ENCODE measurements at regions not wholly inside any gene's neighbourhood (a gene's known extent, or its start where the extent isn't known, plus 50 kb on each side); places are given as distances from the start of the nearest gene placed in this dataset.
"Not testable (repeated sequence)": the region's sequence is repeated elsewhere in the genome, so short reads cannot be mapped to it uniquely, and the experiment has no call there.

DNA sequence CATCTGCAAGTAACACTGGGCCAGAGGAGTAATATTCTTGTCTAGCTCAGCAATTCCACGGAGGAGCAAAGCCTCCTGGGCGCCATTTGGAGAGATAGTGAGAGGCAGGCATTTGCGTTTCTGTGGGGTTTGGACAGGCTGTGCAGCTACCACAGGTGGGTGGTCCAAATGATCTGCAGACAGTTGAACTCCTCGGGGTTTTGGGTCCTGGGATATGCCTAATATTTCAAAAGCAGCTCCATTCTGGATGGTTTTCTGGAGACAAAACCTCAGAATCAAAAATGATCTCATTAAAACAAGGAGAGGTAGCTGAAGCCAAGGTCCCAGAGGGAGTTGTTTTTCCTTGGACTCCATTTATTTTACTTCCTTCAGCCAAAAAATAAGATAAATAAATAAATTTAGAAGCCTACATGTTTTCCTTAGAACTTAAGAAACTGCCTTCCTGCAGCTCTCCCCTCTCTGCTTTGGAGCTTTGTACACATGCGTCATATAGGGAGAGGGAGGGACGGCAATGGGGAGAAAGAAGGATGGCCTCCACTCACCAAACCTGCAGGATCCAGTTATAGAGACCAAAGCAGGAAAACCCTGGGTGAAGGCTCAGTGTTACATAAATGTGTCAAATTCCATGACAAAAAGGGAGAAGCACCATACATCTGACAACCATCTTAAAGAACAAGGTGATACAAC lies 227.3 kb upstream of the DAAM1 start:
- no peak for DNase-seq

DNA sequence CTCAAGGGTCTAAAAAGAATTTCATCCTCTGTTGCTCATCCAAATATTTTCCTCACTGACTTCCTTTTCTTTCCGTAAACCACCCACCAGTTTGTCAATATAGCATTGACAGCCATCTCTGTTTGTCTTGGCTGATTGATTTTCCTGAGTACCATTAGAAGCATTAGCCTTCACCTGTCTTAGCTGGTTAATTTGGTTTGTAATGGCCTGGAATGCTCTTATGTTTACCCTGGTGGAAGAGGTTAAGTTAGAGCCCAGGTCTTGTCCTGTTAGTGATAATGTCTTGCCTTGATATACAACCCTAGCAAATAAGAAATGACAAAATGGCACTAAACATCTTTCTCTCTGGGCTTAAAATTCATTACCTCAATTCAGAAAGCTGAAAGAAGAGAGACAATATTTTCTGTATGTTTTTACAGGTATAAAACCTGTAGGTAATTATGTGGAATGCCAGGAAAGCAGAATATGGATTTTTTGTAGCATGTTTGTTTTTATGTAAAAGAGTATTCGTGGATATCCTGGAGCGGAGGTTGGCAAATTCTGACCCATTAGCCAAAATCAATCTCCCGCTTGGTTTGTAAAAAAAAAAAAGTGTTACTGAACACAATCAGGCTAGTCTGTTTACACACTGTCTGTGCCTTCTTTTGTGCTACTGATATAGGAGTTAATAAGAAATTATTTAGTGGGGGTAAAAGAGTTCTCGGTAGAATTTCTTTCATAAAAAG lies 224.4 kb upstream of the DAAM1 start:
- DNase-seq = no peak

DNA sequence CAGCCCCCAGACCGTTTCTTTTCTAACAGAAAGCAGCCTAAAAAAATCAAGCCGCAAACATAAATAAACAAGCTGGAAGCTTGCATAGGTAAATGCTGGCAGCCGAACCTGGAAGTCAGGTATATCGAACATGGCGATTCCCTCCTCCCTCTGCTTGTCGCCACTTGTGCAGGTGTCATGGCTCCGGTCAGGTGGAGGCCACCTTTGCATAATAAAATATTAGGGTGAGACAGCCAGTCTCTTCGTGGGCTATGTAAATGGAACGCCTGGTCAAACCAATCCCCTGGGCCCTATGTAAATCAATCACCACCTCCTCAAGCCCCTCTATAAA lies 223.9 kb upstream of the DAAM1 start:
- no peak for DNase-seq

DNA sequence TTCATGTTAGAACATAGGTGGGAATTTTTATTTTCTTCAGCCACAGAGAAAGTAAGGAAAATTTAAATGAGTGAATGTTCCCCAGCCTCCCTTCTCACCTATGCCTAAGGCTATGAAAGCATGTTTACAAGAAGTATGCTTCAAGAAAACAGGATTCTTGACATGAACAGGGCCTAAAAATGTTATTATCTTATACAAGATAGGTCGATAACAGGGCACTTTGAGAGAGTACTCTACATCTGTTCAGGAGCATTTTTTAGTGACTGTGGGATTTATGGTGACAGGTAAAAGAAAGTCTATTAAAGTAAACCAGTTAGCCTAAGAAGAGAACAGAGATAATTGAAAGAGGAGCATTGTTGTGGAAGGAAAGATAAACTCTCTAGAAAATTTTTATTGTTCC lies 222.9 kb upstream of the DAAM1 start:
- DNase-seq = no peak

DNA sequence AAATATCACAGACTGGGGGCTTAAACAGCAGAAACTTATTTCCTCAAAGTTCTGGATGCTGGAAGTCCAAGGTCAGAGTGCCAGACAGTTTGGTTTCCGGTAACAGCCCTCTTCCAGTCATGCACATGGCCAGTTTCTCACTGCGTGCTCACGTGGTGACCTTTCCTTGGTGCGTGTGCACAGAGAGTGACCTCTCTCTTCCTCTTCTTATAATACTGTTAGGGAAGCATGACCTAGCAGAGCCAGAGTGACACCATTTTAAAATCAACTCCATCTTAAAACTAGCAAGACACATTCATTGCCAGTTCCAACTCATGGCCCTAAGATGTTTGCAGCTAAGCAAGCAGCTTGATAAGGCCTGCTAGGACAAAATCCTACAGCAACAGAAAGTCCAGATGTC lies 221.5 kb upstream of the DAAM1 start:
- no peak for DNase-seq

DNA sequence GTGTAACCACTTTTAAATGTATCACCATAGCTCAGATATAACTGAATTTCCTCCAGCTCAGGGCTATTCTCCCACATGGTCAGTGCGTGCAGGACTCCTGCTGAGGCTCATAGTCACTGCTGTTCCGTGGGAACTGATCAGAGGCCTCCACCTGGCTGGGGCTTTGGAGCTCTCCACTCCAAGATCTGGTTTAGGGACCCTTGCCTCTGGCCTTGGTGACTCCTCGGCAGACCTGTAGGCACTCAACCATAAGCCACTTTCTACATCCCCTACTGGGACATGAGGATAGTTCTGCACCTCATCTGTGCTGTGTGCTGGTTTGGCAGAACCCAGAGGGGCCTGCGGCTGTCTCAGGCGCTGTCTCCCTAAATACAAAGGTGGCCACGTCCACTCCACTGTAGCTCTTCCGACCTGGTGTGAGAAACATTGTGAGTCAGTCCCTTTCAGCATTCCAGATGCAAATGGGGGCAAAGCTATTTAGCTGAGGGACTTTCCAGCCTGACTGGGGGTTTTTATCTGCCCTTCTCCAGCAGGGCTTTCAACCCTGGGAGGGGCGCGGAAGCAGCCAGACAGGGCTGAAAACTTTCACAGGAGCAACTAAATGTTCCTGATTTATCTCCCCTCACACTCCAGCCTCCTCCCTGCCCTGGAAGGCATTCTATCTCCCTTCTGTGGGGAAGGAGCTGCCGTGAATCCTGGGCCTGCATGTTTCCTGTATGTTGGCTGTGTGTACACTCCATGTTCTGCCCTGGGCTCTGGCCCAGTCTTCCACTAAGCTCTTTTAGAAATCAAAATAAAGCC lies 218.3 kb upstream of the DAAM1 start:
- no peak for DNase-seq

DNA sequence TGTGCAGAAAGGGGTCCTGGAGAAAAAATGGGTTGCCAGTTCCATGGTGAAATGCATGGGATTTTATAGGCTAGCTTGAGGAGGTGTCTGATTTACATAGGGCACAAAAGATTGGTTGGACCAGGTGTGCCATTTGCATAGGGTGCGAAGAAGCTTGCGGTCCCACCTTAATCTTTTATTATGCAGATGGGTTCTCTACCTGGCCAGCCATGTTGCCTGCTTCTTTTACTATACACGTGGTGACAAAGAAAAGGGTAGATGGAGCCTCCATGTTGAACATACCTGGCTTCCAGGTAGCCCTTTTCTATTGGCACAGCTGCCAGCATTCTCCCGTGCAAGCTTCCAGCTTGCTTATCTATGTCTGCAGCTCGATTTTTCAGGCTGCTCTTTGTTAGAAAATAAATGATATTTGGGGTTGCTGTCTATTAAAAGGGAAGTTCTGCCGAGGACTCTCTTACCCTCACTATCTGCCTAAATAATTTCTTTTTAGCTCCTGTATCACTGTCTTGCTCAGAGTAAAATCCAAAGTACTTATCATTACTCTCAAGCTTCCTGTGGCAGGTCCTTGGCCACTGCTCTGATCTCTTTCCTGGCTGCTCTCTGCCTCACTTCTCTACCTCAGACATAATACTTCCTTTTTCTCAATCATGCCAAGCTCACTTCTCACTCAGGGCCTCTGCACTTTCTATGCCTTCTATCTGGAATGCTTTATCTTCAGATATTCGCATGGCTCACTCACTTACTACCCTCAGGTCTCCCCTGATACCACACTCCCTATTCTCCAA lies 216.0 kb upstream of the DAAM1 start:
- no peak for DNase-seq

DNA sequence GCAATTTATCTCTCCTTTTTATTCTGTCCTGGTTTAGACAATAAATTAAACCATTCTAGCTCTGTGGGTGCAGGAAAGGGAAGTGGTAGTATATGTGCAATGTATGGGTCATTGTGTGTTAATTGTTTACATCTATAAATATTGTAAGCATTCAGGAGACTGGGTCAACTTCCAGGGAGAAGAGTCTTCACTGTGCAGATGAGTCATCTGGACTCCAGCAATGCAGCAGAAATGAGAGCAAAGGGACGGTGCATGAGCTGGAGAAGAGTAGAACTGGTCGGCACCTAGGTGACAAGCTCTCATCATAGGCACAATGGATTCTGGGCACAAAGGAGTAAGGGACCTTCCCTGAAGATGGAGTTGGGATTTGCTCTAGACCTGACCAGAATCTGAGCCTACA lies 211.1 kb upstream of the DAAM1 start:
- no peak for DNase-seq

DNA sequence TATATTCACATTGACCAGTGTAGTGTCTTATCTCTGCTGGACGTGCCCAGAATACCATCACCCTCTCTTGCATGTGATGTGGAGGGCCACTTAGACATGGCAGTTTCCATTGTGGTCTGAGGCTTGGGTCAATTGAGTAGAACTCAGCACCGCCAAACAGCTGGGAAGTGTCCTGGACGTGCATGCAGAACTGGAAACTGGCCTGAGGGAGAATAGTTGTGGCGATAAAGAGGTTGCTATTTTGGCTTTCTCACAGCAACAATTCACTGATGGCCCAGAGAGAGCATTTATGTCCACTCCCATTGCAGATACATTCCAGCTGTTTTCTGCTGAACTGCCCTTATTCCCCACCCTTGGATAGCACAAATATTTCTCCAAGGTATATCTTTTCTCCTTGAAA lies 210.1 kb upstream of the DAAM1 start:
- no peak for DNase-seq

DNA sequence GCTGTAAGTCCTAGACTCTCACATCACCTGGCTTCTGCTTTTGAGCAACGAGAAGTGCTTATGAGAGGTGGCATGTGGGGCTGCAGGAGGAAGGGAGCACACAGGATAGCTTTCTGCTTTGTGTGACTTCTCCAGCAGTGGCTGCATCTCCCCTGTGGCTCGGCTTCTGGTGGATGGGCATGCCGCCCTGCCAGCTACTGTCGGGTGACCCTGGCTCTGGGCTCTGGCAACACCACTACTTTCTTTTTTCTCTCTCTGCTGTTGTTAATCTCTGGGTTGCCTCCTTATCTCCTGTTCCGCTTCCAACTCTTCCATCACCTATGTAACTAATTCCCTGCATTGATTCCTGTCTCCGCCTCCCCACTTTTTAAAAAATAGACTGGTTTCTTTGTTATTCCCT lies 209.1 kb upstream of the DAAM1 start:
- no peak for DNase-seq

DNA sequence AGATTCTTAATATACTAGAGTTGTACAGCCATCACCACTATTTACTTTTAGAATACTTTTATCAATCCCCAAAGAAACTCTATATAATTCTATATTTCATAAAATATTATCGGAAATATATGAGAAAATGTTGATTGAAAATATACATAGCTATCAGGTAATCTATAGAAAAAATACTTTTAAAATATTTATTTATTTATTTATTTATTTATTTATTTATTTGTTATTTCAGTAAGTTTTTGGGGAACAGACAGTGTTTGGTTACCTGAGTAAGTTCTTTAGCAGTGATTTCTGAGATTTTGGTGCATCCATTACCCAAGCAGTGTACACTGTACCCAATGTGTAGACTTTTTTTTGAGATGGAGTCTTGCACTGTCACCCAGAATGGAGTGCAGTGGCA lies 206.6 kb upstream of the DAAM1 start:
- no peak for DNase-seq

DNA sequence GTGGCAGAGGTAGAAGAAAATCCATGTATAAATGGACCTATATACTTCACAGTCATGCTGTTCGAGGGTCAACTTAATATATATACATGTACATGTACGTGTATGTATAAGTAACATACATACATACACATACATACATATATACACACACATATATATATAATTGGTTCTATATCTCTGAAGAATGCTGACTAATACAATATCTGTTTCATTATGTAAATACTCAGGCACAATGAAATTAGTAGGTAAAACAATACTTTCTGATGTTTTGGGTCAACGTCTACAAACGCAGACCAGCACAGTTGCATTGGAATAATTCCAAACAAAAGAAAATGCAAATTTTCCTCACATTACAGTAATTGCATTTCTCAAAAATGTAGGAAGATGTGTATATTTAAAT lies 202.7 kb upstream of the DAAM1 start:
- DNase-seq = no peak

DNA sequence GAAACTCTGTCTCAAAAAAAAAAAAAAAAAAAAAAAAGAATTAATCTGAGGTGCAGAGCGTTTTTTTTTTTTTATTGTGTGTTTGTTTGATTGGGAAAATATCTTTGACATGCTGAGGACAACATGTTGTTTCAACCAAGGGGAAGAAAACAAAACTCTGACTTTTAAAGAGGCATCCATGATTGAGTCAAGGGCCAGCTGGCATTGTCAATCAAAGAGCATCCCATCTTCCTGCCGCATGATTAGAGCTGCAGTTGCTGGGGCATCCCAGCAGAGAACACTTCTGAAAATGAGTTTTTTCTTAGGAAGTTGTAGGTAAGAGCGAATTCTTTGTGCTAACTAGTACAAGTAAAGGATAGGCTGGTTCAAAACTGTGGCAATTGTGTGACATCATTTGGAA lies 200.9 kb upstream of the DAAM1 start:
- no peak for DNase-seq

DNA sequence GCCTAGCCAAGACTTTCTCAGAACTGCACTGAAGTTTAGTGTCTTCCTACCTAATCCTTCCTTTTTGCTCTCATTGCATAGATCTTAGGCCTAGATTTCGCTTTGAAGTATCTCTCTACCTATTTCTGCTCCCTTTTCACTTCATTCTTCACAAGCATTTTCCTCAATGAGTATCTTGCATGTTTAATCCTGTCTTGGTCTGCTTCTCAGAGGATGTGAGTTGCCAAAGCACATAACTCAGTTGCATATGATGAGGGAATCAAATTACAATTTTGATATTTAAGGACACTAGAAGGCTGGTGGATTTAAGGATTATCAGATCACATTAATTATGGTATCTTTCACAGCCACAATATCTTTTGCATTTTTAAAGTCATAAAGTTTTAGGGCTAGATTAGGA lies 195.5 kb upstream of the DAAM1 start:
- DNase-seq = no peak

DNA sequence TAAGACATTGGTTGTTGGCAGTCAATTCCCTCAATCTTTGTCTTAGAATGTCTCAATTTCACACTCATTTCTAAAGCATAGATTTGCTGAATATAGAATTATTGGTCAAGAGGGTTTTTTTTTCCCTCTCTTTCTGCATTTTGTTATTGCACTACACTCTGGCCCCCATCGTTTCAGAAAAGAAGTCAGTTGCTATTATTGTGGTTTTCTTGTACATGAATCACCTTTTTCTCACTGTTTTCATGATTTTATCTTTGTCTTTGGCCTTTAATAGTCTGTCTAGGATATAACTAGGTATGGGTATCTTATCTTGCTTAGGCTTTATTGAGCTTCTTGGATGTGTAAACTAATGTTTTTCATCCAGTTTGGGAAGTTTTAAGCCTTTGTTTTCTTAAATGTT lies 194.3 kb upstream of the DAAM1 start:
- DNase-seq = no peak

DNA sequence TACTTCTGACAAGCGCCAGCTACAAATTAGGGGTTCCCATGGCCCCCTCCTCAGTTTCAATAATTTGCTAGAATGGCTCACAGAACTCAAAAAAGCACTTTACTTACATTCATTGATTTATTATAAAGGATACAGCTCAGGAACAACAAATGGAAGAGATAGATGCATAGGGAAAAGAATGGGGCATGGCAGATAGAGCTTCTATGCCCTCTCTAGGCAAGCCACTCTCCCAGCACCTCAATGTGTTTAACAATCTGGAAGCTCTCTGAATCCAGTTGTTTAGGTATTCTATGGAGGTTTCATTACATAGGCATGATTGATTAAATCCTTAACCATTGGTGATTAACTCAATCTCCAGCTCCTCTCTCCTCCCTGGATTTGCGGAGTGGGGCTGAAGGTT lies 184.5 kb upstream of the DAAM1 start:
- no peak for DNase-seq

DNA sequence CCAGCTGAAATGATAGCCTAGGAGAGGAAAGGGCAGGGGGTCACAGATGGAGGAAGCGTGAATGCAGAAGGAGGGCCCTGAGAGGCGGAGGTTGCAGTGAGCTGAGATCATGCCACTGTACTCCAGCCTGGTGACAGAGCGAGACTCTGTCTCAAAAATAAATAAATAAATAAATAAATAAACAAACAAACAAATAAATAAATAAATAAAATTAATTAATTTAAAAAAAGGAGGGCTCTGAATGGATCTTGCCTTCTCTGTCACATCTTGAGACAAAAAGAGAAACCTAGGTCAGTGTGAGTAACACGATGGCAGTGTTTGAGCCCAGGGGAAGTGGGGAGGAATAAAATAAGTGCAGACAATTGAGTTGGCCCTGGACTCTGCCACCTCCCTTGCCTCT lies 182.3 kb upstream of the DAAM1 start:
- DNase-seq = not testable (repeated sequence)

DNA sequence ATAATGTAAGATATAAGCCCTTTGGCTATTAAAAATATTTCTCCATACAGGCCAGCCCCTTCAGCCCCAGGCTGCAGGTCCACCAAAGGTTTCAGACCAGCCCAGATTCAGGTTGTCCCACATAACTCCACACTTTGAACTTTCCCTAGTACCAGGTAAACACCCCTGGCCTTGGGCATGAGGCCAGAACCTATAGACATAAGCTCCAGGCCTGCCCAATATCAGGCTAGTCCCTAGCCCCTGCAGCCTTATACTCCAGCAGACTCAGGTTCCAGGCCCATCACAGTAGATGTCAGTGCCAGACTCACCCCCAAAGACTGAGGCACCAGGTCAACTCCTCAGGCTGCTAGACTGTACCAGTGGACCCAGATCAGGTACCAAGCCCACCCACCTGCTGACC lies 178.5 kb upstream of the DAAM1 start:
- no peak for DNase-seq

DNA sequence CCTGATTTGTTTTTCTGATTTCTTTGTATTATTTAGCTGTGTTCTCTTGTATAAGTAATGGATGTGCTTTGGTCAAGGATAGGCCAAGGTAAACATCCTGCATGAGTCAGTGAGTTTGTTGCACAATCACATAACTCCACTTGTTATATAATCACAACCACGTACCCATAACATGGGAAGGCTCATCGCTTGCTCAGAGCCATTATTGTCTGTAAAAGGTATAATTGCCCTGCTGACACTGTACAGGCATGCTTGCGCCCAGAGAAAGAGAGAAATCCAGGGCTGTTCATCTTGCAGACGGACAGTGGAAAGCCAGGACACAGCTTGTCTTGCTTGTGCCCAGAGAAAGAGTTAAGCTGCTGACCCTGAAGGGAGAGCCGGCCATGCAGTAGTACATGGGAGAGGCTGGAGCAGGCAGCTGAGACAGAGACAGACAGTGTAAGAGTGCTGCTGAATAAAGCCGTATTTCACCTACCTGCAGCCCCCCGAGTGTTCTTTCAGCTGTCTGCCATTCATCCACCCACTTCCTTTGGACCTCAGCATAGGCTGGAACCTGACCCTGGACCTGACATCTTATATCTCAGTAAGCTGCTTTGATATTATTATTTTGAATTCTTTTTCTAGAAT lies 174.7 kb upstream of the DAAM1 start:
- no peak for DNase-seq

DNA sequence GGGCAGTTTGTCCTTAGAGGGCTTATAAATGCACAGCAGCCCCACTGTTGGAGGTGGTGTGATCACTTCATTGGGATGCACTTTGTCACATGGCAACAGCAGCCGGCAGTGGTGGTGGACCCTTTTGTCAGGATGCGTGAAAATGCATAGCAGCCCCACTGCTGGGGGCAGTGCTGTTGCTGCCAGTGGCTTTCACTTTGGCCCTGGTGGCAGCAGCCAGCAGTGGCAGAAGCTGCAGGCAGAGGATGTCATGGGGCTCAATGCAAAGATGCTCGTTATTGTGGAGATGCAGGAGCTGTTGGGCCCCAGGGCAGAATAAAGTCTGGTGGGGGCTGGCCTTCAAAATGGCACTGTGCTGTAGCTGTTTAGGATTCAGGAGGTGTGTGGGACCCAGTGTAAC lies 173.0 kb upstream of the DAAM1 start:
- DNase-seq = no peak

DNA sequence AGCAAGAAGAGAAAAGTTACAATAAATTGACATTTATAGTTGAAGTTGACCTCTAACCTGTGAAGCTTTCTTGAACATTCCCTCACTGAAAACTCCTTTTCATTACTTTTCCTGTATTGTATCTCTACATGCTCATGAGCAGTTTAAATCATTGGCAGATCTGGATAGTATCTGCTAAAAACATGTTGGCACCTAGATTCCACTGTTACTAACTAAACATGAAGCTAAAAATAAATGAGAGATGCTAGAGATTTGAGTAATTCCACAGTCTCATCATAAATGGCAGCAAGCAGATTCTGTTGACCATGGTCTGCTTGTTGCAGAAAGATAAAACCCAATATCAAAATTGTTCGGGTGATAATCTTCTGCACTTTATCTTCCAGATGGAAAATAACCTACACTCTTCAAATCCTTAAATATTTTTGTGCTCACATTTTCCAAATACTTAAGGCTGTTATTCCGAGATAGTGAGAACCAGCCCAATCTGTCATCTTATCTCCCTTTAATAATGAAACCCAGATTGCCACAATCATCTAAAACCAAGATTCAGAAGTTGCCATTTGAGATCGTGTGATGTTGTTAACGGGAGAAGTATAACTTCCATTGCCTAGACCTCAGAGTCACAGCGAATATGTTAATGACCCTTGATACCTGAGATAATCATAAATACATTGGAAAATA lies 171.0 kb upstream of the DAAM1 start:
- DNase-seq = no peak

DNA sequence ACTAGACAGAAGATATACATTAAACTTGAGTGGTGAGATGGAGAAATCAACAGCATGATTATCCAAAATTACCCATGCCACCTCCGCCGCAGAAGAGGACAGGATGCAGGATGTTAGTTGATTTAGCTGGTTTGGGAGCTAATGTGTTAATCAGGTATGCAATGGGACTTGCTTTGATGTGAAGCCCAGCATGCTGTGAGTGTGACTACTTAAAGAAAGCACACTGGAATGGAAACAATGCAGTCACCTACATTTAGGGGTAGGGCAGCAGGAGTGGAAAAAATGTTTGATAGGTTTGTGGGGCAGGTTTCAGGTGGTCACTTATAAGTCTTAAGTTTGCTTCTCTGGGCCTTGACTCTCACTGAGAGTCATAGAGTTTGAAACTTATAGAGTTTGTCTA lies 170.0 kb upstream of the DAAM1 start:
- DNase-seq = no peak

All from stimulated activated CD4-positive, alpha-beta T cell treated with anti-CD3 and anti-CD28 coated beads, Interleukin-15, amount 100 ng/mL, for 24 hours (primary cell).